ENCODE measurements at regions not wholly inside any gene's neighbourhood (a gene's known extent, or its start where the extent isn't known, plus 50 kb on each side); places are given as distances from the start of the nearest gene placed in this dataset.
"Not testable (repeated sequence)": the region's sequence is repeated elsewhere in the genome, so short reads cannot be mapped to it uniquely, and the experiment has no call there.

- DNase-seq = no peak
These were observed 1034.3 kb downstream of the STIM2 start for GRCh38 chr4:27894951-27895350.

- DNase-seq = no peak
These were observed 1047.7 kb downstream of the STIM2 start for GRCh38 chr4:27908356-27908755.

- DNase-seq = no peak
These were observed 1049.6 kb downstream of the STIM2 start for GRCh38 chr4:27910227-27910626.

GRCh38 chr4:27911047-27911446, 1050.4 kb downstream of the STIM2 start:
- no peak for DNase-seq

- no peak for DNase-seq
These were observed 1053.1 kb downstream of the STIM2 start for GRCh38 chr4:27913738-27914137.

- DNase-seq = no peak
These were observed 1055.2 kb downstream of the STIM2 start for GRCh38 chr4:27915822-27916221.

GRCh38 chr4:27916452-27917184, 1056.0 kb downstream of the STIM2 start:
- DNase-seq = no peak

- DNase-seq = no peak
These were observed 1056.7 kb downstream of the STIM2 start for GRCh38 chr4:27917381-27917780.

GRCh38 chr4:27921231-27921630, 1060.6 kb downstream of the STIM2 start:
- no peak for DNase-seq

- DNase-seq = no peak
These were observed 1068.3 kb downstream of the STIM2 start for GRCh38 chr4:27928761-27929540.

GRCh38 chr4:27930291-27930690, 1069.7 kb downstream of the STIM2 start:
- no peak for DNase-seq

GRCh38 chr4:27930976-27931375, 1070.3 kb downstream of the STIM2 start:
- no peak for DNase-seq

- no peak for DNase-seq
These were observed 1070.9 kb downstream of the STIM2 start for GRCh38 chr4:27931584-27931983.

- no peak for DNase-seq
These were observed 1074.2 kb downstream of the STIM2 start for GRCh38 chr4:27934871-27935270.

- no peak for DNase-seq
These were observed 1086.2 kb downstream of the STIM2 start for GRCh38 chr4:27946799-27947198.

GRCh38 chr4:27947302-27947701, 1086.7 kb downstream of the STIM2 start:
- no peak for DNase-seq

GRCh38 chr4:27964095-27964494, 1103.5 kb downstream of the STIM2 start:
- DNase-seq = no peak

GRCh38 chr4:27966664-27967063, 1106.0 kb downstream of the STIM2 start:
- no peak for DNase-seq

- DNase-seq = no peak
These were observed 1112.4 kb downstream of the STIM2 start for GRCh38 chr4:27973056-27973455.

- DNase-seq = no peak
These were observed 1113.1 kb downstream of the STIM2 start for GRCh38 chr4:27973700-27974099.

- DNase-seq = no peak
These were observed 1113.7 kb downstream of the STIM2 start for GRCh38 chr4:27974339-27974738.

GRCh38 chr4:27974881-27975280, 1114.2 kb downstream of the STIM2 start:
- not testable (repeated sequence) for DNase-seq

GRCh38 chr4:27978427-27979109, 1117.9 kb downstream of the STIM2 start:
- DNase-seq = not testable (repeated sequence)

- DNase-seq = no peak
These were observed 1124.9 kb downstream of the STIM2 start for GRCh38 chr4:27985522-27985921.
